Brain microvascular endothelial cell (primary cell): ENCODE measurements at regions not wholly inside any gene's neighbourhood (a gene's known extent, or its start where the extent isn't known, plus 50 kb on each side); places are given as distances from the start of the nearest gene placed in this dataset.

Experiments
- DNase-seq: peaks from one replicate; pipeline ENCODE4 v3.0.0-alpha.2; 2020
- H3K27ac ChIP-seq: fragments of 250-450 bp; sonication (Bioruptor Pico); 2 replicates; pipeline ENCODE4 v1.5.1; 2020; ENCODE audit warnings: mild to moderate bottlenecking, moderate library complexity
- H3K27me3 ChIP-seq: fragments of 250-450 bp; sonication (Bioruptor Pico); replicated peaks from 2 replicates; pipeline ENCODE4 v1.5.1; 2020; ENCODE audit warnings: mild to moderate bottlenecking
- H3K36me3 ChIP-seq: fragments of 250-450 bp; sonication (Bioruptor Pico); replicated peaks from 2 replicates; pipeline ENCODE4 v1.5.1; 2020; ENCODE audit warnings: mild to moderate bottlenecking
- H3K4me3 ChIP-seq: 2 replicates; pipeline ENCODE4 v1.5.1; 2011; ENCODE audit warnings: low read depth, mild to moderate bottlenecking, control low read depth, low read length, moderate library complexity
- in situ Hi-C: cut with HindIII; loops from 2 replicates; pipeline ENCODE4 v1.10.0; 2017; ENCODE audit warnings: low sequenced_read_pairs, low pct_ligation_motif_present
- TF ChIP-seq, protein P1 (sequence below): IDR thresholded peaks from 2 replicates; pipeline ENCODE4 v1.5.1; 2011; ENCODE audit warnings: low read depth, mild to moderate bottlenecking, moderate library complexity, low read length, control low read depth, inconsistent platforms; ENCODE audit errors: missing control alignments

DNA sequence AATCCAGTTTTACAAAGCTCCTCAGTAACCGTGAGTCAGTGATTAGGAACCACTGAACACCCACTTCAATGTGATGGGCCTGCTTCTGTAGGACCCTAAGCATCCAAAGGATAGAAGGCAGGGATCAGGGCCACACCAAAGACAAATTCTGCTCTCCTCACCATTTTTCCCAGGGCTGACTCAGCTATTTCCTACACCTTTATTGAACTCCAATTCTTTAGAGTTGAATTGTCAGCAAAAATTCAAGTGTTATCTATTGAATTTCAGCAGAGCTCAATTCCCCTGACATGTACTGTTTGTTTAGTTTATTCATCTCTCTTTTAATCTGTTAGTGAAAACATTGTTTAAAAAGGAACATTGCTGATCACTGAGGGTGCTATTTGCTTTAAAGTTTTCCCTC is 457.7 kb upstream of the TMPO start:
- no peak for DNase-seq
- in situ Hi-C loops = no loop called here
- H3K36me3 ChIP-seq = no peaks in the 10 kb centered on the region
- TF ChIP-seq, protein P1, sequence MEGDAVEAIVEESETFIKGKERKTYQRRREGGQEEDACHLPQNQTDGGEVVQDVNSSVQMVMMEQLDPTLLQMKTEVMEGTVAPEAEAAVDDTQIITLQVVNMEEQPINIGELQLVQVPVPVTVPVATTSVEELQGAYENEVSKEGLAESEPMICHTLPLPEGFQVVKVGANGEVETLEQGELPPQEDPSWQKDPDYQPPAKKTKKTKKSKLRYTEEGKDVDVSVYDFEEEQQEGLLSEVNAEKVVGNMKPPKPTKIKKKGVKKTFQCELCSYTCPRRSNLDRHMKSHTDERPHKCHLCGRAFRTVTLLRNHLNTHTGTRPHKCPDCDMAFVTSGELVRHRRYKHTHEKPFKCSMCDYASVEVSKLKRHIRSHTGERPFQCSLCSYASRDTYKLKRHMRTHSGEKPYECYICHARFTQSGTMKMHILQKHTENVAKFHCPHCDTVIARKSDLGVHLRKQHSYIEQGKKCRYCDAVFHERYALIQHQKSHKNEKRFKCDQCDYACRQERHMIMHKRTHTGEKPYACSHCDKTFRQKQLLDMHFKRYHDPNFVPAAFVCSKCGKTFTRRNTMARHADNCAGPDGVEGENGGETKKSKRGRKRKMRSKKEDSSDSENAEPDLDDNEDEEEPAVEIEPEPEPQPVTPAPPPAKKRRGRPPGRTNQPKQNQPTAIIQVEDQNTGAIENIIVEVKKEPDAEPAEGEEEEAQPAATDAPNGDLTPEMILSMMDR = no peak
- H3K4me3 ChIP-seq = no peak overlapping the region
- H3K27me3 ChIP-seq = no peaks in the 10 kb centered on the region
- H3K27ac ChIP-seq = no peak overlapping the region

DNA sequence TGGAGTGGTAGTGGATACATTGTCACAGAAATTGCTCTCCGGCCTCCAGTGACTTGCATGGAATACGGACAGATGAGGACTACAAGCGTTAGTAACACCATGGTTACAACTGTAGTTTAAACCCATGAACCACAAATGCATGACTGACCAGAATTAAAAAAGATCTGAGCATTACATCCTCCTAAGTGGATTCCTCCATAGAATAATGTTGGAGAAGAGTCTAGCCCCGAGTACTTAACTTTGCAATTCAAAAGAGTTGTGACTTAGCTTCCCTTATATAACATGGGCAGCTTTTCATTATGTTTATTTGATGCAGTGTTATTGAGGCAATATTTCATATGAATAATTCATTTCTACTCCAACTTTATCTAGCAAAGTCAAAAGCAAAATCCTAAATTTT is 457.2 kb upstream of the TMPO start:
- no peak for DNase-seq
- Histone ChIP-seq H3K27ac (no peak overlapping the region), H3K36me3 (no peaks in the 10 kb centered on the region), H3K4me3 (no peak overlapping the region), H3K27me3 (no peaks in the 10 kb centered on the region)
- TF ChIP-seq, protein P1 = no peak
- in situ Hi-C loops = no loop called here

DNA sequence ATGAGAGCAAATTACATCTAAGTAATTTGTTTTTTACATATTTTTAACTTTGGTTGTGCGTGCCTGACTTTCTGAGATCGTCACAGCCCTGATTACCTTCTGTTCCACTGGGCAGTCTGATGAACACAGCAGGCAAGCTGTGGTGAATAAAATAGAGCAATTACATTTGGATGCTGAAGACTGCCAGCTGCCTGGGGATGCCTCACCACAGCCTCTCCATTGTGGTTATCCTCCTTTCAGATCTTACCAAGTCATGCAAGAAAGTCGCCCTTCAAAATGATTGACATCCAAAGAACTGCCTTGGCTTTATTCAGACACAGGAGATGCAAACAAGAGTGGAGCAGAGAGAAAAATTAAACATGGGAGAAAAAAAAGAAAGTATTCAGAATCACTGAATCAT is 456.6 kb upstream of the TMPO start:
- in situ Hi-C loops = no loop called here
- Histone ChIP-seq H3K27ac (no peak overlapping the region), H3K27me3 (no peaks in the 10 kb centered on the region), H3K36me3 (no peaks in the 10 kb centered on the region), H3K4me3 (no peak overlapping the region)
- TF ChIP-seq, protein P1 = no peak
- no peak for DNase-seq

DNA sequence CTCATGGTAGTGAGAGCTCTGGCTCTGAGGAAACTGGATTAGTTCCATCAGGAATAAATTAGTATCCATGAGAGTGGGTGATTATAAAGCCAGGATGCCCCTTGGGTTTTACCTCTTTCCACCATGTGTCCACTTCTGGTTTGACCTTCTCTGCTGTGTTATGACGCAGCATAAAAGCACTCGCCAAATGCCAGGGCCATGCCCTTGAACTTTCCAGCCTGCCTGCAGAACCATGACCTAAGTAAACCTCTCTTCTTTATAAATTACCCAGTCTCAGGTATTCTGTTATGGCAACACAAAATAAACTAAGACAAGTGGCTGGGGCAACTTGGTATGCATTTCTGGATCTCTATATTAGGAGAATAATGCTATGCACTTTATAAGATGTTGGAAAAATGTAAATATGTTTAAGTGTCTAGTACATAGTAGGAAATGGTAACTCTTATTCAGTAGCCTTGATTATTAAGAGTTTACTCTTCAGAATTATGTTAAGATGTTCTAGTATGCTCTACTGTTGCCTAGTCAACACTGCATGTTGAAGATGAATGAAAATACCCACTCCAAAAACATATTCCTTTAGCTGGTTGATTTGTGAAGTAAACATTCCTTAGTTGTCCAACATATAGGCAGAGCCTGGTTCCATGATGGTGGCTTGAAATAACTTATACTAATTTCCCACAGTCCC is 455.6 kb upstream of the TMPO start:
- no peak overlapping the region for H3K27ac ChIP-seq
- TF ChIP-seq, protein P1 = no peak
- no peak for DNase-seq
- H3K4me3 ChIP-seq = no peak overlapping the region
- in situ Hi-C loops = no loop called here
- H3K27me3 ChIP-seq = no peaks in the 10 kb centered on the region
- no peaks in the 10 kb centered on the region for H3K36me3 ChIP-seq

DNA sequence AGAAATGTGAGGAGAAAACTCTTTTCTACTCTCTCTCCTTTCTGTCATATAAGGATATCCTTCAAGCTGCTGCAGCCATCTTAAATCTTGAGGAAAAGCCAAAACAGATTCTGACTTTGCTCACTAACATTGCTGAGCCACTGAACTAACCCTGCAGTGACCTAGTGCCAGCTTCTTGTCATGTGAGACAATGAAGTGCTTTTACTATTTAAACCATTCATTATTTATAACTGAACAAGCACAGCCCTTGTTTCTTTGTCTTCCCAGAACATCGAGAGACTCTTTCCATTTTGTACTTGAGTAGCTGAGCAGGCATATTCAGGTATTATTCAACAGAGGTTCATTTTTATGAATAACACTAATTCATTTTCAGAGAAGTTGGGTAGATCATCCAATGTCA is 455.0 kb upstream of the TMPO start:
- H3K36me3 ChIP-seq = no peaks in the 10 kb centered on the region
- no peak overlapping the region for H3K27ac ChIP-seq
- in situ Hi-C loops = no loop called here
- no peak for DNase-seq
- TF ChIP-seq, protein P1 = no peak
- H3K4me3 ChIP-seq = no peak overlapping the region
- no peaks in the 10 kb centered on the region for H3K27me3 ChIP-seq
